IPS DF 6.9 (cell line): ENCODE measurements at regions not wholly inside any gene's neighbourhood (a gene's known extent, or its start where the extent isn't known, plus 50 kb on each side); places are given as distances from the start of the nearest gene placed in this dataset.
"Not testable (repeated sequence)": the region's sequence is repeated elsewhere in the genome, so short reads cannot be mapped to it uniquely, and the experiment has no call there.

Experiments used
- DNase-seq: peaks from one replicate; pipeline ENCODE4 v3.0.0-alpha.2; 2013; ENCODE audit warnings: low read depth, low spot score
- H3K27ac ChIP-seq: one replicate; pipeline ENCODE4 v1.5.1; 2013; ENCODE audit warnings: low read length, control low read depth
- H3K27me3 ChIP-seq: 2 replicates; pipeline ENCODE4 v1.6.1; 2013; ENCODE audit warnings: mild to moderate bottlenecking, low read length; ENCODE audit not compliant: control insufficient read depth, insufficient read depth
- H3K36me3 ChIP-seq: 2 replicates; pipeline ENCODE4 v1.6.1; 2013; ENCODE audit warnings: low read length; ENCODE audit not compliant: control insufficient read depth, insufficient read depth
- H3K4me1 ChIP-seq: 2 replicates; pipeline ENCODE4 v1.6.1; 2013; ENCODE audit warnings: low read length; ENCODE audit not compliant: control insufficient read depth, insufficient read depth
- H3K4me3 ChIP-seq: 2 replicates; pipeline ENCODE4 v1.5.1; 2013; ENCODE audit warnings: mild to moderate bottlenecking, low read length
- H3K9me3 ChIP-seq: 2 replicates; pipeline ENCODE4 v1.6.1; 2013; ENCODE audit warnings: low read length, inconsistent platforms; ENCODE audit not compliant: control insufficient read depth, insufficient read depth
- WGBS: extraction: QIAGEN DNeasy Blood & Tissue Kit; methylation state at CpG from one replicate; pipeline ENCODE4 v1.1.7; 2013; ENCODE audit warnings: mixed read lengths, missing lambda C conversion rate; ENCODE audit not compliant: insufficient read length, insufficient coverage; 5-methylcytosine and 5-hydroxymethylcytosine counted together

GRCh38 chr13:86606264-86606663 is 807.0 kb upstream of the SLITRK6 start:
- Histone ChIP-seq H3K27ac (no peak overlapping the region), H3K36me3 (no peaks in the 10 kb centered on the region), H3K4me3 (no peak overlapping the region), H3K4me1 (no peaks in the 10 kb centered on the region), H3K27me3 (no peaks in the 10 kb centered on the region), H3K9me3 (no peaks in the 10 kb centered on the region)
- WGBS, result no CpG with 5 or more reads among the region's 2 CpGs
- no peak for DNase-seq

- Histone ChIP-seq H3K9me3 (no peaks in the 10 kb centered on the region), H3K27me3 (no peaks in the 10 kb centered on the region), H3K4me1 (no peaks in the 10 kb centered on the region), H3K27ac (no peak overlapping the region), H3K4me3 (no peak overlapping the region), H3K36me3 (no peaks in the 10 kb centered on the region)
- no CpG with 5 or more reads among the region's 2 CpGs for WGBS
- no peak for DNase-seq
These were observed 809.5 kb upstream of the SLITRK6 start for GRCh38 chr13:86608701-86609100.

GRCh38 chr13:86633346-86633745 is 834.1 kb upstream of the SLITRK6 start:
- no CpG with 5 or more reads among the region's 3 CpGs for WGBS
- Histone ChIP-seq H3K9me3 (no peaks in the 10 kb centered on the region), H3K27ac (no peak overlapping the region), H3K4me3 (no peak overlapping the region), H3K27me3 (no peaks in the 10 kb centered on the region), H3K4me1 (no peaks in the 10 kb centered on the region; the same call in 1 of the 2 replicates), H3K36me3 (no peaks in the 10 kb centered on the region)
- DNase-seq, result no peak

- not testable (repeated sequence) for H3K27ac ChIP-seq, H3K4me1 ChIP-seq, H3K36me3 ChIP-seq, H3K9me3 ChIP-seq, H3K4me3 ChIP-seq, H3K27me3 ChIP-seq, DNase-seq
- WGBS, result no CpG with 5 or more reads among the region's 5 CpGs
These were observed 852.0 kb upstream of the SLITRK6 start for GRCh38 chr13:86651171-86651570.

- no peaks in the 10 kb centered on the region for H3K36me3 ChIP-seq
- no peaks in the 10 kb centered on the region for H3K27me3 ChIP-seq
- no peaks in the 10 kb centered on the region for H3K9me3 ChIP-seq
- no peak overlapping the region for H3K4me3 ChIP-seq
- H3K4me1 ChIP-seq, result no peaks in the 10 kb centered on the region
- DNase-seq, result no peak
- no peak overlapping the region for H3K27ac ChIP-seq
These were observed 853.8 kb upstream of the SLITRK6 start for GRCh38 chr13:86653009-86653408.

- H3K4me3 ChIP-seq, result no peak overlapping the region
- H3K9me3 ChIP-seq, result no peaks in the 10 kb centered on the region
- H3K4me1 ChIP-seq, result no peaks in the 10 kb centered on the region
- no peak for DNase-seq
- no peak overlapping the region for H3K27ac ChIP-seq
- no peaks in the 10 kb centered on the region for H3K36me3 ChIP-seq
- WGBS, result no CpG with 5 or more reads among the region's 3 CpGs
- H3K27me3 ChIP-seq, result no peaks in the 10 kb centered on the region
These were observed 856.3 kb upstream of the SLITRK6 start for GRCh38 chr13:86655561-86655960.

- H3K4me3 ChIP-seq, result no peak overlapping the region
- WGBS, result no CpG with 5 or more reads among the region's 1 CpG
- H3K4me1 ChIP-seq, result no peaks in the 10 kb centered on the region
- no peak overlapping the region for H3K27ac ChIP-seq
- DNase-seq, result no peak
- H3K36me3 ChIP-seq, result no peaks in the 10 kb centered on the region
- no peaks in the 10 kb centered on the region for H3K9me3 ChIP-seq
- no peaks in the 10 kb centered on the region for H3K27me3 ChIP-seq
These were observed 860.9 kb upstream of the SLITRK6 start for GRCh38 chr13:86660090-86660489.

GRCh38 chr13:86665842-86666241 is 866.6 kb upstream of the SLITRK6 start:
- no peak overlapping the region for H3K27ac ChIP-seq
- WGBS, result no CpG with 5 or more reads among the region's 3 CpGs
- no peaks in the 10 kb centered on the region for H3K9me3 ChIP-seq

GRCh38 chr13:86673931-86674431 is 874.8 kb upstream of the SLITRK6 start:
- Histone ChIP-seq H3K27me3 (no peaks in the 10 kb centered on the region), H3K9me3 (no peaks in the 10 kb centered on the region), H3K4me1 (no peaks in the 10 kb centered on the region), H3K27ac (no peak overlapping the region), H3K4me3 (no peak overlapping the region), H3K36me3 (no peaks in the 10 kb centered on the region)
- no peak for DNase-seq

More at GRCh38 chr13:86665842-86666241, 866.6 kb upstream of the SLITRK6 start:
- H3K27me3 ChIP-seq, result no peaks in the 10 kb centered on the region
- H3K4me3 ChIP-seq, result no peak overlapping the region
- no peak for DNase-seq
- H3K4me1 ChIP-seq, result no peaks in the 10 kb centered on the region
- H3K36me3 ChIP-seq, result no peaks in the 10 kb centered on the region

- Histone ChIP-seq H3K9me3 (no peaks in the 10 kb centered on the region), H3K27ac (no peak overlapping the region), H3K36me3 (no peaks in the 10 kb centered on the region), H3K4me1 (no peaks in the 10 kb centered on the region), H3K4me3 (no peak overlapping the region), H3K27me3 (no peaks in the 10 kb centered on the region)
- DNase-seq, result no peak
- WGBS, result no CpG with 5 or more reads among the region's 5 CpGs
These were observed 882.0 kb upstream of the SLITRK6 start for GRCh38 chr13:86681223-86681622.

GRCh38 chr13:86684402-86684801 is 885.2 kb upstream of the SLITRK6 start:
- H3K36me3 ChIP-seq, result no peaks in the 10 kb centered on the region
- no peak overlapping the region for H3K27ac ChIP-seq
- no peaks in the 10 kb centered on the region for H3K27me3 ChIP-seq
- H3K9me3 ChIP-seq, result no peaks in the 10 kb centered on the region
- no peak for DNase-seq
- no peaks in the 10 kb centered on the region for H3K4me1 ChIP-seq
- no peak overlapping the region for H3K4me3 ChIP-seq
